GM21447 (cell line): ENCODE measurements at regions not wholly inside any gene's neighbourhood (a gene's known extent, or its start where the extent isn't known, plus 50 kb on each side); places are given as distances from the start of the nearest gene placed in this dataset.

ENCODE experiments used
- ATAC-seq: cut with Tn5 transposase; IDR thresholded peaks from one replicate; pipeline ENCODE4 v1.9.1; 2021; ENCODE audit not compliant: unreplicated experiment

- ATAC-seq = no peak
These were observed 2657.6 kb upstream of the PCDH20 start for GRCh38 chr13:64073203-64073602.

- ATAC-seq = no peak
These were observed 2655.7 kb upstream of the PCDH20 start for GRCh38 chr13:64071352-64071751.

- no peak for ATAC-seq
These were observed 2654.2 kb upstream of the PCDH20 start for GRCh38 chr13:64069892-64070291.

GRCh38 chr13:64066711-64067110 lies 2651.1 kb upstream of the PCDH20 start:
- ATAC-seq = no peak

GRCh38 chr13:64061649-64062048 lies 2646.0 kb upstream of the PCDH20 start:
- no peak for ATAC-seq

- no peak for ATAC-seq
These were observed 2641.8 kb upstream of the PCDH20 start for GRCh38 chr13:64057372-64058020.

GRCh38 chr13:64054321-64054720 lies 2638.7 kb upstream of the PCDH20 start:
- no peak for ATAC-seq

GRCh38 chr13:64052521-64052920 lies 2636.9 kb upstream of the PCDH20 start:
- no peak for ATAC-seq

- ATAC-seq = no peak
These were observed 2635.6 kb upstream of the PCDH20 start for GRCh38 chr13:64051278-64051677.

GRCh38 chr13:64041296-64041695 lies 2625.6 kb upstream of the PCDH20 start:
- ATAC-seq = no peak

GRCh38 chr13:64033921-64034320 lies 2618.3 kb upstream of the PCDH20 start:
- ATAC-seq = no peak

- ATAC-seq = no peak
These were observed 2613.9 kb upstream of the PCDH20 start for GRCh38 chr13:64029343-64030093.

GRCh38 chr13:64028551-64028950 lies 2612.9 kb upstream of the PCDH20 start:
- no peak for ATAC-seq

GRCh38 chr13:64020126-64020525 lies 2604.5 kb upstream of the PCDH20 start:
- no peak for ATAC-seq

- ATAC-seq = no peak
These were observed 2591.7 kb upstream of the PCDH20 start for GRCh38 chr13:64007339-64007738.

- ATAC-seq = no peak
These were observed 2584.7 kb upstream of the PCDH20 start for GRCh38 chr13:64000321-64000720.

GRCh38 chr13:63999614-64000305 lies 2584.1 kb upstream of the PCDH20 start:
- no peak for ATAC-seq

GRCh38 chr13:63983366-63983765 lies 2567.7 kb upstream of the PCDH20 start:
- no peak for ATAC-seq

- ATAC-seq = no peak
These were observed 2564.3 kb upstream of the PCDH20 start for GRCh38 chr13:63979951-63980350.

GRCh38 chr13:63972328-63972727 lies 2556.7 kb upstream of the PCDH20 start:
- ATAC-seq = no peak

GRCh38 chr13:63954683-63955082 lies 2539.0 kb upstream of the PCDH20 start:
- no peak for ATAC-seq

- no peak for ATAC-seq
These were observed 2532.4 kb upstream of the PCDH20 start for GRCh38 chr13:63948045-63948444.
